K562 (cell line): ENCODE measurements at regions not wholly inside any gene's neighbourhood (a gene's known extent, or its start where the extent isn't known, plus 50 kb on each side); places are given as distances from the start of the nearest gene placed in this dataset.

Experiments
- ATAC-seq: fragments of 200-7000 bp; cut with Tn5 transposase; 3 replicates; pipeline ENCODE4 v1.9.1; 2020; ENCODE audit warnings: moderate library complexity
- BruUV-seq: library from RNA; stranded (reverse); fragments of 400-500 nt; replicated peaks from 2 replicates; lab custom pipeline; 2021; lab: Mats Ljungman, UMichigan
- CTCF ChIA-PET: fragments of 300-600 bp; formaldehyde crosslinking; extraction: SDS; loops from one replicate; lab custom pipeline; 2021; ENCODE audit warnings: low intra/inter-chr PET ratio; lab: Yijun Ruan, JAX
- POLR2A ChIA-PET: fragments of 300-600, 350-650 bp; sonication (Branson Sonifier 250); formaldehyde crosslinking; extraction: SDS; loops from one replicate; lab custom pipeline; 2021; ENCODE audit warnings: antibody characterized with exemption, inconsistent platforms; lab: Yijun Ruan, JAX
- DNase-seq, 4 experiments: peaks; one replicate each; pipeline versions ENCODE4 v3.0.0 to v3.0.0-alpha.2; 2011 to 2018; ENCODE audit warnings: low spot score in 3 of 4, mixed read lengths in 3 of 4; ENCODE audit errors: extremely low read depth in 1 of 4
- FAIRE-seq: peaks from 2 replicates; lab custom pipeline; 2011; peaks lifted over from hg19 to GRCh38; lab: Jason Lieb, UNC
- H2AFZ ChIP-seq: 2 replicates; pipeline ENCODE4 v1.6.0; 2011; ENCODE audit warnings: low read depth, low read length, control low read depth, inconsistent platforms
- H3K27ac ChIP-seq: fragments of 200-600 bp; 3 replicates; pipeline ENCODE4 v1.8.0; 2011; ENCODE audit warnings: low read depth, mild to moderate bottlenecking, control low read depth, inconsistent platforms, low read length, moderate library complexity, mixed read lengths; ENCODE audit errors: extremely low read depth
- H3K27me3 ChIP-seq, 2 experiments: fragments of 300-600 bp in 1 of 2; 2 replicates in 1 of 2; 3 replicates in 1 of 2; pipeline versions ENCODE4 v1.6.0 to v1.8.0; 2011; ENCODE audit warnings: inconsistent platforms in 2 of 2, low read length in 2 of 2, mild to moderate bottlenecking in 1 of 2, mixed read lengths in 1 of 2, moderate library complexity in 1 of 2; ENCODE audit not compliant: control insufficient read depth in 2 of 2, insufficient read depth in 2 of 2
- H3K36me3 ChIP-seq: fragments of 300-600 bp; 3 replicates; pipeline ENCODE4 v1.8.0; 2011; ENCODE audit warnings: mild to moderate bottlenecking, low read length, inconsistent platforms; ENCODE audit not compliant: control insufficient read depth, insufficient read depth
- H3K4me1 ChIP-seq, 2 experiments: fragments of 200-600 bp in 1 of 2; replicated peaks in 1 of 2; 2 replicates in 1 of 2; 3 replicates in 1 of 2; pipeline versions ENCODE4 v1.5.1 to v1.8.0; 2011; ENCODE audit warnings: inconsistent platforms in 2 of 2, low read length in 2 of 2, mild to moderate bottlenecking in 1 of 2, mixed read lengths in 1 of 2, moderate library complexity in 1 of 2; ENCODE audit not compliant: control insufficient read depth in 2 of 2, insufficient read depth in 2 of 2
- H3K4me2 ChIP-seq: 2 replicates; pipeline ENCODE4 v1.6.1; 2011; ENCODE audit warnings: low read length, control low read depth, inconsistent platforms, mixed read lengths; ENCODE audit not compliant: insufficient read depth
- H3K4me3 ChIP-seq: fragments of 200-600 bp; sonication (generic), shearing (Covaris generic); 2 replicates; pipeline ENCODE4 v1.5.1; 2016; ENCODE audit warnings: control low read depth, inconsistent platforms
- H3K79me2 ChIP-seq: fragments of 200-600 bp; 3 replicates; pipeline ENCODE4 v1.8.0; 2011; ENCODE audit warnings: low read length, inconsistent platforms; ENCODE audit not compliant: control insufficient read depth, insufficient read depth
- H3K9ac ChIP-seq, 2 experiments: 2 replicates each; pipeline versions ENCODE4 v1.6.0 to v1.6.1; 2011; ENCODE audit warnings: low read depth in 2 of 2, low read length in 2 of 2, control low read depth in 1 of 2, inconsistent platforms in 1 of 2, mild to moderate bottlenecking in 1 of 2, mixed read lengths in 1 of 2; ENCODE audit not compliant: insufficient read depth in 1 of 2
- H3K9me1 ChIP-seq: one replicate; pipeline ENCODE4 v1.6.0; 2011; ENCODE audit warnings: inconsistent platforms, mild to moderate bottlenecking, low read length, moderate library complexity; ENCODE audit not compliant: control insufficient read depth, insufficient read depth
- H3K9me3 ChIP-seq: replicated peaks from 2 replicates; pipeline ENCODE4 v1.5.1; 2011; ENCODE audit warnings: low read depth, low read length, inconsistent platforms; ENCODE audit not compliant: control insufficient read depth, insufficient read depth
- H4K20me1 ChIP-seq: replicated peaks from 2 replicates; pipeline ENCODE4 v1.6.1; 2011; ENCODE audit warnings: low read length, inconsistent platforms, mixed read lengths; ENCODE audit not compliant: control insufficient read depth, insufficient read depth
- L3MBTL2 ChIP-seq: fragments of 450-650 bp; IDR thresholded peaks from 2 replicates; pipeline ENCODE4 v1.6.1; 2016; ENCODE audit warnings: mild to moderate bottlenecking, moderate library complexity
- NCOA2 ChIP-seq, 2 experiments: fragments of 450-650 bp; IDR thresholded peaks; 2 replicates each; pipeline ENCODE4 v1.6.1; 2018; ENCODE audit warnings: mild to moderate bottlenecking in 2 of 2, moderate library complexity in 1 of 2; ENCODE audit not compliant: partially characterized antibody in 2 of 2
- NFYB ChIP-seq: IDR thresholded peaks from 2 replicates; pipeline ENCODE4 v1.6.1; 2011; ENCODE audit warnings: mild to moderate bottlenecking, moderate library complexity; ENCODE audit not compliant: insufficient read length; ENCODE audit errors: extremely low read depth
- RNF2 ChIP-seq: sonication (generic); IDR thresholded peaks from 2 replicates; pipeline ENCODE4 v1.6.1; 2016
- TARDBP ChIP-seq: fragments of 450-650 bp; IDR thresholded peaks from 2 replicates; pipeline ENCODE4 v1.6.1; 2016
- TBL1XR1 ChIP-seq, 2 experiments: IDR thresholded peaks; 2 replicates each; pipeline ENCODE4 v1.6.1; 2012; ENCODE audit warnings: improper control_type of control experiment in 2 of 2, low read length in 2 of 2, mild to moderate bottlenecking in 1 of 2
- ZBTB1 ChIP-seq: sonication (generic); formaldehyde crosslinking; IDR thresholded peaks from 2 replicates; pipeline ENCODE4 v1.8.1; 2023; ENCODE audit warnings: missing genetic modification reagents, low read depth, mild to moderate bottlenecking, borderline replicate concordance
- ZNF212 ChIP-seq: fragments of 450-650 bp; formaldehyde crosslinking; IDR thresholded peaks from 2 replicates; pipeline ENCODE4 v1.4.0; 2020; ENCODE audit warnings: mild to moderate bottlenecking
- ZNF3 ChIP-seq: fragments of 250-450 bp; sonication (Bioruptor Pico); IDR thresholded peaks from 2 replicates; pipeline ENCODE4 v1.5.0; 2021; ENCODE audit warnings: mild to moderate bottlenecking, moderate library complexity
- WGBS: fragments of 100-300 bp; shearing (Covaris generic); methylation state at CpG from one replicate; pipeline ENCODE4 v1.1.6; 2016; ENCODE audit warnings: low coverage, mixed read lengths; ENCODE audit not compliant: insufficient coverage; ENCODE audit errors: missing lambda C conversion rate; 5-methylcytosine and 5-hydroxymethylcytosine counted together
- in situ Hi-C: fragments of 300-500 bp; cut with MboI; formaldehyde crosslinking; loops from 4 replicates; pipeline ENCODE4 v1.15.0; 2018; ENCODE audit warnings: inconsistent platforms, mixed read lengths
- intact Hi-C: fragments of 100-400 bp; cut with micrococcal nuclease; formaldehyde crosslinking; loops from 2 replicates; pipeline ENCODE4 v1.14.2; 2022
- TF ChIP-seq, protein P1 (sequence below), 2 experiments: fragments of 450-650 bp in 1 of 2; sonication (generic) in 1 of 2; formaldehyde crosslinking; conservative IDR thresholded peaks; 2 replicates each; pipeline versions ENCODE4 v1.4.0 to v1.8.1; 2020 to 2022; ENCODE audit warnings: mild to moderate bottlenecking in 1 of 2, missing genetic modification reagents in 1 of 2
- TF ChIP-seq, protein P2 (sequence below): sonication (generic); formaldehyde crosslinking; IDR thresholded peaks from 2 replicates; pipeline ENCODE4 v1.8.0; 2022; ENCODE audit warnings: missing genetic modification reagents, mild to moderate bottlenecking, moderate library complexity, borderline replicate concordance
- TF ChIP-seq, protein P3 (sequence below): fragments of 250-450 bp; sonication (Bioruptor Pico); IDR thresholded peaks from 2 replicates; pipeline ENCODE4 v1.6.1; 2021; ENCODE audit warnings: mild to moderate bottlenecking

DNA sequence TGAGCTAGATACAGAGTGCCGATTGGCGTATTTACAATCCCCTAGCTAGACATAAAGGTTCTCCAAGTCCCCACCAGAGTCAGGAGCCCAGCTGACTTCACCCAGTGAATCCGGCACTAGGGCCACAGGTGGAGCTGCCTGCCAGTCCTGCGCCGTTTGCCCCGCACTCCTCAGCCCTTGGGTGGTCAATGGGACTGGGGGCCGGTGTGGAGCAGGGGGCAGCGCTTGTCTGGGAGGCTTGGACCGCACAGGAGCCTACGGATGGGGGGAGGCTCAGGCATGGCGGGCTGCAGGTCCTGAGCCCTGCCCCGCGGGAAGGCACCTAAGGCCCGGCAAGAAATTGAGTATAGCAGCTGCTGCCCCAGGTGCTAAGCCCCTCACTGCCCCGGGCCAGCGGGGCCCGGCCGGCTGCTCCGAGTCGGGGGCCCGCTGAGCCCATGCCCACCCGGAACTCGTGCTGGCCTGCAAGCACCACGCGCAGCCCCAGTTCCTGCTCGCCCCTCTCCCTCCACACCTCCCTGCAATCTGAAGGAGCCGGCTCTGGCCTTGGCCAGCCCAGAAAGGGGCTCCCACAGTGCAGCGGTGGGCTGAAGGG, 1113.8 kb upstream of the LRRTM3 start:
- H3K9ac ChIP-seq: no peak overlapping the region
- POLR2A ChIA-PET: no interaction called here
- H2AFZ ChIP-seq: no peak overlapping the region
- H3K4me1 ChIP-seq: no peaks in the 10 kb centered on the region
- H3K9me3 ChIP-seq: no peaks in the 10 kb centered on the region
- no peak for DNase-seq
- intact Hi-C loops: no loop called here
- H3K27me3 ChIP-seq: no peaks in the 10 kb centered on the region
- TF ChIP-seq L3MBTL2: no peak
- no peak for TF ChIP-seq ZNF3 (CRISPR knock-in tag)
- no peak for TF ChIP-seq NFYB
- TF ChIP-seq, protein P1, sequence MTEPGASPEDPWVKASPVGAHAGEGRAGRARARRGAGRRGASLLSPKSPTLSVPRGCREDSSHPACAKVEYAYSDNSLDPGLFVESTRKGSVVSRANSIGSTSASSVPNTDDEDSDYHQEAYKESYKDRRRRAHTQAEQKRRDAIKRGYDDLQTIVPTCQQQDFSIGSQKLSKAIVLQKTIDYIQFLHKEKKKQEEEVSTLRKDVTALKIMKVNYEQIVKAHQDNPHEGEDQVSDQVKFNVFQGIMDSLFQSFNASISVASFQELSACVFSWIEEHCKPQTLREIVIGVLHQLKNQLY (CRISPR knock-in tag; conservative IDR thresholded peaks at IDR 0.05): no peak
- TF ChIP-seq TARDBP: no peak
- TF ChIP-seq, all 486 proteins: peak for 0
- no TSS peak for BruUV-seq
- H3K4me2 ChIP-seq: no peak overlapping the region
- no peak for ATAC-seq
- H3K79me2 ChIP-seq: no peaks in the 10 kb centered on the region
- no peak overlapping the region for H3K4me3 ChIP-seq
- FAIRE-seq: no peak
- H3K36me3 ChIP-seq: no peaks in the 10 kb centered on the region
- H3K9me1 ChIP-seq: no peaks in the 10 kb centered on the region
- 0% methylated on average over 28 of the region's 28 CpGs for WGBS
- CTCF ChIA-PET: no interaction called here
- no peaks in the 10 kb centered on the region for H4K20me1 ChIP-seq
- H3K27ac ChIP-seq: no peak overlapping the region
- in situ Hi-C loops: no loop called here

DNA sequence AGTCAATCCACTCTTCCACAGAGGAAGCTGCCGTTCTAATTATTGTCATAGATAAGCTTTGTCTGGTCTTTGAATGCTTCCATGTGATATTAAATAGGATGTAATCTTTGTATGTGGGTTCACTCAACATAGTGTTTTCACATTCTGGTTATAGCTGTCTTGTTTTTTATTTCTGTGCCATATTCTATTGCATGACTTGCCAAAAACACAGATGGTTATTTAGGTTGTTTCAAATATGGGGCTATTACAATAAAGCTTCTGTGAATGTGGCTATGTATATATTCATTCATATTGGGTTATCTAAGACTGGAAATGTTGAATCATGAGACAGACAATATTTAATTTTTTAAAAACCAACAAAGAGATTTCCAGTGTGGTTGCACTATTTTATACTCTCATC, 1109.3 kb upstream of the LRRTM3 start:
- BruUV-seq: no TSS peak

More for the DNA sequence above, 1109.3 kb upstream of the LRRTM3 start:
- in situ Hi-C loops (no loop called here), intact Hi-C loops (no loop called here)
- TF ChIP-seq NCOA2 (IDR thresholded peaks at IDR 0.05; ENCODE audit: partially characterized antibody in 2 of 2) (no peak), ZBTB1 (CRISPR knock-in tag) (no peak), RNF2 (no peak), TBL1XR1 (IDR thresholded peaks at IDR 0.05; ENCODE audit: low read length in 2 of 2) (no peak), ZNF212 (CRISPR knock-in tag) (no peak)
- TF ChIP-seq, protein P2, sequence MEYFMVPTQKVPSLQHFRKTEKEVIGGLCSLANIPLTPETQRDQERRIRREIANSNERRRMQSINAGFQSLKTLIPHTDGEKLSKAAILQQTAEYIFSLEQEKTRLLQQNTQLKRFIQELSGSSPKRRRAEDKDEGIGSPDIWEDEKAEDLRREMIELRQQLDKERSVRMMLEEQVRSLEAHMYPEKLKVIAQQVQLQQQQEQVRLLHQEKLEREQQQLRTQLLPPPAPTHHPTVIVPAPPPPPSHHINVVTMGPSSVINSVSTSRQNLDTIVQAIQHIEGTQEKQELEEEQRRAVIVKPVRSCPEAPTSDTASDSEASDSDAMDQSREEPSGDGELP: no peak
- TF ChIP-seq, protein P3, sequence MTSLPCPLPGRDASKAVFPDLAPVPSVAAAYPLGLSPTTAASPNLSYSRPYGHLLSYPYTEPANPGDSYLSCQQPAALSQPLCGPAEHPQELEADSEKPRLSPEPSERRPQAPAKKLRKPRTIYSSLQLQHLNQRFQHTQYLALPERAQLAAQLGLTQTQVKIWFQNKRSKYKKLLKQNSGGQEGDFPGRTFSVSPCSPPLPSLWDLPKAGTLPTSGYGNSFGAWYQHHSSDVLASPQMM (CRISPR knock-in tag): no peak
- no peak for FAIRE-seq
- DNase-seq: no peak
- Histone ChIP-seq H2AFZ (no peak overlapping the region), H3K27me3 (no peaks in the 10 kb centered on the region), H3K79me2 (no peaks in the 10 kb centered on the region), H3K4me3 (no peak overlapping the region), H3K4me1 (no peaks in the 10 kb centered on the region), H3K4me2 (no peak overlapping the region), H3K27ac (no peak overlapping the region), H3K36me3 (no peaks in the 10 kb centered on the region), H3K9ac (no peak overlapping the region), H3K9me1 (no peaks in the 10 kb centered on the region), H3K9me3 (peaks cover 3% of the 10 kb centered on the region; the same call in 1 of the 2 replicates), H4K20me1 (no peaks in the 10 kb centered on the region)
- ChIA-PET CTCF (no interaction called here), POLR2A (no interaction called here)
- no peak for ATAC-seq
- 4% methylated on average over 1 of the region's 1 CpG for WGBS
